ENCODE measurements at regions not wholly inside any gene's neighbourhood (a gene's known extent, or its start where the extent isn't known, plus 50 kb on each side); places are given as distances from the start of the nearest gene placed in this dataset.

DNA sequence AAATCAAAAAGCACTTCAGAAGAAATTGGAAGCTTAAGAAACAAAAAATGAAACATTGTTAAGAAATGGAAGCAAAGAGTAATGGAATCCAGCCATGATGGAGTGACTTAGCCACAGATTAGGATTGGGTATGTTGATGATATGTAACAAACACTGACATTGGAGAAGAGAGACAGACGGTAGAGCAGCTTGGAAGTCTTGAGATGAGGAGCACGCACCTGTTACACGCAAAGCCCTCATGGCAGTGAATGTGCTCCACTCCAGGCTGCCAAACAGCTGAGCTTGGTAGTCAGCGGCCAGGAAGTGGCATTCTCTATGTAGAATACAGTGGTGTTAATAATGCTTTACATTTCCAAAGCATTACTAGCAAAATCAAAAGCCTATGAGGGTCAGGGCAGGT is 56.9 kb upstream of the GPRIN3 start:
- CTCF ChIA-PET, result interaction anchor here (0.6 kb wide), 1 partner anchor 272 kb away, joined by 4 read pairs; no protein-coding TSS in a partner anchor
- Histone ChIP-seq H4K20me1 (ENCODE audit: control insufficient read depth, insufficient read depth, low read length, poor library complexity, severe bottlenecking) (no peaks in the 10 kb centered on the region), H2AFZ (ENCODE audit: insufficient read depth, low read depth, low read length, poor library complexity, severe bottlenecking) (no peak overlapping the region), H3K79me2 (ENCODE audit: control insufficient read depth, insufficient read depth, low read length) (no peaks in the 10 kb centered on the region), H3K4me3 (ENCODE audit: control extremely low read depth in 1 of 5, extremely low read depth in 1 of 5, insufficient read depth in 1 of 5, low read depth in 2 of 5, low read length in 4 of 5) (no peak overlapping the region), H3K9me3 (ENCODE audit: control extremely low read depth in 1 of 3, control insufficient read depth in 2 of 3, insufficient read depth in 1 of 3, low read length in 2 of 3) (peaks cover 0 to 3% (median 0%) of the 10 kb centered on the region in 3 donors), H3K4me2 (replicated peaks; ENCODE audit: low read depth, low read length, poor library complexity, severe bottlenecking) (no peak overlapping the region), H3K9ac (ENCODE audit: low read length) (no peak overlapping the region), H3K27me3 (replicated peaks in 1 of 4; ENCODE audit: control extremely low read depth in 1 of 4, control insufficient read depth in 3 of 4, insufficient read depth in 4 of 4, low read length in 3 of 4) (peaks cover 0 to 3% (median 0%) of the 10 kb centered on the region in 4 experiments), H3K27ac (ENCODE audit: low read length in 2 of 2) (no peak overlapping the region), H3K4me1 (ENCODE audit: control insufficient read depth in 2 of 2, insufficient read depth in 2 of 2, low read length in 2 of 2) (no peaks in the 10 kb centered on the region), H3K36me3 (replicated peaks in 1 of 2; ENCODE audit: control extremely low read depth in 1 of 2, control insufficient read depth in 1 of 2, extremely low read depth in 1 of 2, insufficient read depth in 2 of 2, low read length in 1 of 2) (no peaks in the 10 kb centered on the region)
- H3K9me3 Mint-ChIP-seq (ENCODE audit: insufficient read depth), result no peaks in the 10 kb centered on the region
- H3K4me3 Mint-ChIP-seq, result no peak overlapping the region
- H3K4me1 Mint-ChIP-seq, result no peaks in the 10 kb centered on the region
- ATAC-seq (ENCODE audit: low read depth), result no peak
- POLR2A ChIA-PET, result no interaction called here
- DNase-seq, result no peak
- no peak for TF ChIP-seq EZH2 (IDR thresholded peaks at IDR 0.05; ENCODE audit: borderline replicate concordance, insufficient read depth, low read depth, low read length, poor library complexity, severe bottlenecking)
- no peak overlapping the region for H3K27ac Mint-ChIP-seq
- 100% methylated on average over 3 of the region's 4 CpGs for WGBS (ENCODE audit: insufficient coverage)
- intact Hi-C loops (cut with micrococcal nuclease), result no loop called here
- peaks cover 4% of the 10 kb centered on the region for H3K27me3 Mint-ChIP-seq

DNA sequence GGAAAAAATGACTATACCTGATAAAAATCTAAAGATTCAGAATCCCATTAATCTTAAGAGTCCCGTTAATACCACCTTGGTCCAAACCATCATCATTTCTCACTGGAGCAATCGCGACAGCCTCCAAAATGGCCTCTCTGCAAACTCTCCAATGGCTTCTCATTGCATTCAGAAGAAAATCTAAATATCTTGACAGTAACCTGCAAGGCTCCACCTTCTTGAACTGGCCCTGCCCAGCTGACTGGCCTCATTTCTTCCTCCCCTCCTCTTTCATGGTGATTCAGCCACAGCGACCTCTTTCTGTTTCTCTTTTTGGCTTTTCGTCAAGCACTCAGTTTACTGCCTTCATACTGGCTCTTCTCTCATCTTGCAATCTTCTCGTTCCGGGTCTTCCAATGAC is 56.2 kb upstream of the GPRIN3 start:
- H3K27me3 ChIP-seq (replicated peaks in 1 of 4; ENCODE audit: control extremely low read depth in 1 of 4, control insufficient read depth in 3 of 4, insufficient read depth in 4 of 4, low read length in 3 of 4), result peaks cover 0 to 3% (median 0%) of the 10 kb centered on the region in 4 experiments
- Mint-ChIP-seq H3K27me3 (peaks cover 4% of the 10 kb centered on the region), H3K27ac (no peak overlapping the region), H3K9me3 (ENCODE audit: insufficient read depth) (no peaks in the 10 kb centered on the region), H3K4me3 (no peak overlapping the region), H3K4me1 (no peaks in the 10 kb centered on the region)
- no peaks in the 10 kb centered on the region for H3K79me2 ChIP-seq (ENCODE audit: control insufficient read depth, insufficient read depth, low read length)
- TF ChIP-seq, protein P1, sequence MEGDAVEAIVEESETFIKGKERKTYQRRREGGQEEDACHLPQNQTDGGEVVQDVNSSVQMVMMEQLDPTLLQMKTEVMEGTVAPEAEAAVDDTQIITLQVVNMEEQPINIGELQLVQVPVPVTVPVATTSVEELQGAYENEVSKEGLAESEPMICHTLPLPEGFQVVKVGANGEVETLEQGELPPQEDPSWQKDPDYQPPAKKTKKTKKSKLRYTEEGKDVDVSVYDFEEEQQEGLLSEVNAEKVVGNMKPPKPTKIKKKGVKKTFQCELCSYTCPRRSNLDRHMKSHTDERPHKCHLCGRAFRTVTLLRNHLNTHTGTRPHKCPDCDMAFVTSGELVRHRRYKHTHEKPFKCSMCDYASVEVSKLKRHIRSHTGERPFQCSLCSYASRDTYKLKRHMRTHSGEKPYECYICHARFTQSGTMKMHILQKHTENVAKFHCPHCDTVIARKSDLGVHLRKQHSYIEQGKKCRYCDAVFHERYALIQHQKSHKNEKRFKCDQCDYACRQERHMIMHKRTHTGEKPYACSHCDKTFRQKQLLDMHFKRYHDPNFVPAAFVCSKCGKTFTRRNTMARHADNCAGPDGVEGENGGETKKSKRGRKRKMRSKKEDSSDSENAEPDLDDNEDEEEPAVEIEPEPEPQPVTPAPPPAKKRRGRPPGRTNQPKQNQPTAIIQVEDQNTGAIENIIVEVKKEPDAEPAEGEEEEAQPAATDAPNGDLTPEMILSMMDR (IDR thresholded peaks at IDR 0.05), result no peak
- no peak for TF ChIP-seq EZH2 (IDR thresholded peaks at IDR 0.05; ENCODE audit: borderline replicate concordance, insufficient read depth, low read depth, low read length, poor library complexity, severe bottlenecking)
- ATAC-seq (ENCODE audit: low read depth), result no peak
- no peaks in the 10 kb centered on the region for H3K4me1 ChIP-seq (ENCODE audit: control insufficient read depth in 2 of 2, insufficient read depth in 2 of 2, low read length in 2 of 2)
- no peaks in the 10 kb centered on the region for H3K36me3 ChIP-seq (replicated peaks in 1 of 2; ENCODE audit: control extremely low read depth in 1 of 2, control insufficient read depth in 1 of 2, extremely low read depth in 1 of 2, insufficient read depth in 2 of 2, low read length in 1 of 2)
- ChIA-PET CTCF (no interaction called here), POLR2A (no interaction called here)
- intact Hi-C loops (cut with micrococcal nuclease), result no loop called here
- H4K20me1 ChIP-seq (ENCODE audit: control insufficient read depth, insufficient read depth, low read length, poor library complexity, severe bottlenecking), result no peaks in the 10 kb centered on the region
- 95% methylated on average over 5 of the region's 7 CpGs for WGBS (ENCODE audit: insufficient coverage)
- no peak for DNase-seq
- no peak overlapping the region for H3K27ac ChIP-seq (ENCODE audit: low read length in 2 of 2)
- no peak overlapping the region for H2AFZ ChIP-seq (ENCODE audit: insufficient read depth, low read depth, low read length, poor library complexity, severe bottlenecking)
- no peak overlapping the region for H3K9ac ChIP-seq (ENCODE audit: low read length)
- no peak overlapping the region for H3K4me3 ChIP-seq (ENCODE audit: control extremely low read depth in 1 of 5, extremely low read depth in 1 of 5, insufficient read depth in 1 of 5, low read depth in 2 of 5, low read length in 4 of 5)
- H3K4me2 ChIP-seq (replicated peaks; ENCODE audit: low read depth, low read length, poor library complexity, severe bottlenecking), result no peak overlapping the region
- H3K9me3 ChIP-seq (ENCODE audit: control extremely low read depth in 1 of 3, control insufficient read depth in 2 of 3, insufficient read depth in 1 of 3, low read length in 2 of 3), result peaks cover 0 to 3% (median 0%) of the 10 kb centered on the region in 3 donors
